ENCODE measurements at regions not wholly inside any gene's neighbourhood (a gene's known extent, or its start where the extent isn't known, plus 50 kb on each side); places are given as distances from the start of the nearest gene placed in this dataset.

GRCh38 chr7:69254643-69255042, 343.6 kb upstream of the AUTS2 start:
- TF ChIP-seq, protein P1, sequence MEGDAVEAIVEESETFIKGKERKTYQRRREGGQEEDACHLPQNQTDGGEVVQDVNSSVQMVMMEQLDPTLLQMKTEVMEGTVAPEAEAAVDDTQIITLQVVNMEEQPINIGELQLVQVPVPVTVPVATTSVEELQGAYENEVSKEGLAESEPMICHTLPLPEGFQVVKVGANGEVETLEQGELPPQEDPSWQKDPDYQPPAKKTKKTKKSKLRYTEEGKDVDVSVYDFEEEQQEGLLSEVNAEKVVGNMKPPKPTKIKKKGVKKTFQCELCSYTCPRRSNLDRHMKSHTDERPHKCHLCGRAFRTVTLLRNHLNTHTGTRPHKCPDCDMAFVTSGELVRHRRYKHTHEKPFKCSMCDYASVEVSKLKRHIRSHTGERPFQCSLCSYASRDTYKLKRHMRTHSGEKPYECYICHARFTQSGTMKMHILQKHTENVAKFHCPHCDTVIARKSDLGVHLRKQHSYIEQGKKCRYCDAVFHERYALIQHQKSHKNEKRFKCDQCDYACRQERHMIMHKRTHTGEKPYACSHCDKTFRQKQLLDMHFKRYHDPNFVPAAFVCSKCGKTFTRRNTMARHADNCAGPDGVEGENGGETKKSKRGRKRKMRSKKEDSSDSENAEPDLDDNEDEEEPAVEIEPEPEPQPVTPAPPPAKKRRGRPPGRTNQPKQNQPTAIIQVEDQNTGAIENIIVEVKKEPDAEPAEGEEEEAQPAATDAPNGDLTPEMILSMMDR (IDR thresholded peaks at IDR 0.05): no peak
- TF ChIP-seq EP300 (IDR thresholded peaks at IDR 0.05): no peak
- TF ChIP-seq POLR2A (IDR thresholded peaks at IDR 0.05): no peak

Data from ovary (tissue), 3 donors.